Panc1 (cell line): ENCODE measurements at regions not wholly inside any gene's neighbourhood (a gene's known extent, or its start where the extent isn't known, plus 50 kb on each side); places are given as distances from the start of the nearest gene placed in this dataset.

Experiments
- CTCF ChIP-seq: fragments of 450-650 bp; IDR thresholded peaks from 2 replicates; pipeline ENCODE4 v1.5.1; 2017; ENCODE audit warnings: mild to moderate bottlenecking
- POLR2AphosphoS5 ChIP-seq: IDR thresholded peaks from 2 replicates; pipeline ENCODE4 v1.6.1; 2012; ENCODE audit warnings: mild to moderate bottlenecking, low read depth, low read length, moderate library complexity
- REST ChIP-seq, 2 experiments: IDR thresholded peaks; 2 replicates each; pipeline ENCODE4 v1.6.1; 2011 to 2012; ENCODE audit warnings: low read depth in 2 of 2, control low read depth in 1 of 2, low read length in 1 of 2, mild to moderate bottlenecking in 1 of 2, moderate library complexity in 1 of 2; ENCODE audit not compliant: insufficient read depth in 1 of 2
- SIN3A ChIP-seq: IDR thresholded peaks from 2 replicates; pipeline ENCODE4 v1.6.1; 2012; ENCODE audit warnings: low read depth, mild to moderate bottlenecking, low read length, moderate library complexity, borderline replicate concordance; ENCODE audit not compliant: insufficient read depth
- TCF7L2 ChIP-seq: IDR thresholded peaks from 2 replicates; pipeline ENCODE4 v1.6.1; 2011; ENCODE audit warnings: mild to moderate bottlenecking, low read depth, low read length, inconsistent platforms

GRCh38 chr4:94006932-94007331, 178.4 kb downstream of the ATOH1 start:
- TF ChIP-seq CTCF (no peak), SIN3A (no peak), REST (IDR thresholded peaks at IDR 0.05; ENCODE audit: insufficient read depth in 1 of 2, low read depth in 2 of 2, low read length in 1 of 2) (no peak), POLR2AphosphoS5 (no peak), TCF7L2 (no peak)
